ENCODE measurements at regions not wholly inside any gene's neighbourhood (a gene's known extent, or its start where the extent isn't known, plus 50 kb on each side); places are given as distances from the start of the nearest gene placed in this dataset.

GRCh38 chr13:32946558-32946957 is 69.7 kb upstream of the KL start:
- 64% methylated on average over 5 of the region's 5 CpGs for WGBS (ENCODE audit: insufficient coverage, low coverage, low lambda C conversion rate, missing lambda C conversion rate)
- TF ChIP-seq POLR2A (IDR thresholded peaks at IDR 0.05): no peak
- TF ChIP-seq, protein P1, sequence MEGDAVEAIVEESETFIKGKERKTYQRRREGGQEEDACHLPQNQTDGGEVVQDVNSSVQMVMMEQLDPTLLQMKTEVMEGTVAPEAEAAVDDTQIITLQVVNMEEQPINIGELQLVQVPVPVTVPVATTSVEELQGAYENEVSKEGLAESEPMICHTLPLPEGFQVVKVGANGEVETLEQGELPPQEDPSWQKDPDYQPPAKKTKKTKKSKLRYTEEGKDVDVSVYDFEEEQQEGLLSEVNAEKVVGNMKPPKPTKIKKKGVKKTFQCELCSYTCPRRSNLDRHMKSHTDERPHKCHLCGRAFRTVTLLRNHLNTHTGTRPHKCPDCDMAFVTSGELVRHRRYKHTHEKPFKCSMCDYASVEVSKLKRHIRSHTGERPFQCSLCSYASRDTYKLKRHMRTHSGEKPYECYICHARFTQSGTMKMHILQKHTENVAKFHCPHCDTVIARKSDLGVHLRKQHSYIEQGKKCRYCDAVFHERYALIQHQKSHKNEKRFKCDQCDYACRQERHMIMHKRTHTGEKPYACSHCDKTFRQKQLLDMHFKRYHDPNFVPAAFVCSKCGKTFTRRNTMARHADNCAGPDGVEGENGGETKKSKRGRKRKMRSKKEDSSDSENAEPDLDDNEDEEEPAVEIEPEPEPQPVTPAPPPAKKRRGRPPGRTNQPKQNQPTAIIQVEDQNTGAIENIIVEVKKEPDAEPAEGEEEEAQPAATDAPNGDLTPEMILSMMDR (IDR thresholded peaks at IDR 0.05): no peak
- no peak for DNase-seq
- Histone ChIP-seq H3K4me3 (no peak overlapping the region), H3K27ac (no peak overlapping the region), H3K4me1 (no peaks in the 10 kb centered on the region), H3K27me3 (no peaks in the 10 kb centered on the region), H3K36me3 (no peaks in the 10 kb centered on the region), H3K9me3 (no peaks in the 10 kb centered on the region)
- ATAC-seq: no peak
- intact Hi-C loops (cut with DNase I): no loop called here

GRCh38 chr13:32947411-32948276 is 68.6 kb upstream of the KL start:
- WGBS (ENCODE audit: insufficient coverage, low coverage, low lambda C conversion rate, missing lambda C conversion rate): 80% methylated on average over 8 of the region's 8 CpGs
- Histone ChIP-seq H3K36me3 (no peaks in the 10 kb centered on the region), H3K4me3 (no peak overlapping the region), H3K4me1 (no peaks in the 10 kb centered on the region), H3K27ac (no peak overlapping the region), H3K9me3 (no peaks in the 10 kb centered on the region), H3K27me3 (no peaks in the 10 kb centered on the region)
- intact Hi-C loops (cut with DNase I): no loop called here
- DNase-seq (no peak), ATAC-seq (no peak)
- TF ChIP-seq POLR2A (IDR thresholded peaks at IDR 0.05): no peak
- TF ChIP-seq, protein P1 (IDR thresholded peaks at IDR 0.05): no peak

GRCh38 chr13:32949820-32950219 is 66.4 kb upstream of the KL start:
- TF ChIP-seq, protein P1 (IDR thresholded peaks at IDR 0.05): no peak
- no peak for TF ChIP-seq POLR2A (IDR thresholded peaks at IDR 0.05)
- Histone ChIP-seq H3K4me1 (no peaks in the 10 kb centered on the region), H3K4me3 (no peak overlapping the region), H3K27ac (no peak overlapping the region), H3K36me3 (no peaks in the 10 kb centered on the region), H3K9me3 (no peaks in the 10 kb centered on the region), H3K27me3 (no peaks in the 10 kb centered on the region)
- intact Hi-C loops (cut with DNase I): no loop called here
- ATAC-seq: no peak
- 48% methylated on average over 2 of the region's 2 CpGs for WGBS (ENCODE audit: insufficient coverage, low coverage, low lambda C conversion rate, missing lambda C conversion rate)
- no peak for DNase-seq

- no peak overlapping the region for H3K27ac ChIP-seq
- ATAC-seq (no peak), DNase-seq (no peak)
- H3K9me3 ChIP-seq: no peaks in the 10 kb centered on the region
- H3K4me3 ChIP-seq: no peak overlapping the region
- no peaks in the 10 kb centered on the region for H3K27me3 ChIP-seq
- H3K36me3 ChIP-seq: no peaks in the 10 kb centered on the region
- intact Hi-C loops (cut with DNase I): no loop called here
- WGBS (ENCODE audit: insufficient coverage, low coverage, low lambda C conversion rate, missing lambda C conversion rate): 40% methylated on average over 1 of the region's 1 CpG
- TF ChIP-seq, protein P1 (IDR thresholded peaks at IDR 0.05): no peak
- TF ChIP-seq POLR2A (IDR thresholded peaks at IDR 0.05): no peak
- H3K4me1 ChIP-seq: peaks cover 0 to 8% (median 3%) of the 10 kb centered on the region in 4 donors
These were observed 64.6 kb upstream of the KL start for GRCh38 chr13:32951580-32951979.
